GM18861 (cell line): ENCODE measurements at regions not wholly inside any gene's neighbourhood (a gene's known extent, or its start where the extent isn't known, plus 50 kb on each side); places are given as distances from the start of the nearest gene placed in this dataset.
"Not testable (repeated sequence)": the region's sequence is repeated elsewhere in the genome, so short reads cannot be mapped to it uniquely, and the experiment has no call there.

Experiments
- ATAC-seq: cut with Tn5 transposase; IDR thresholded peaks from one replicate; pipeline ENCODE4 v1.9.1; 2021; ENCODE audit not compliant: unreplicated experiment

DNA sequence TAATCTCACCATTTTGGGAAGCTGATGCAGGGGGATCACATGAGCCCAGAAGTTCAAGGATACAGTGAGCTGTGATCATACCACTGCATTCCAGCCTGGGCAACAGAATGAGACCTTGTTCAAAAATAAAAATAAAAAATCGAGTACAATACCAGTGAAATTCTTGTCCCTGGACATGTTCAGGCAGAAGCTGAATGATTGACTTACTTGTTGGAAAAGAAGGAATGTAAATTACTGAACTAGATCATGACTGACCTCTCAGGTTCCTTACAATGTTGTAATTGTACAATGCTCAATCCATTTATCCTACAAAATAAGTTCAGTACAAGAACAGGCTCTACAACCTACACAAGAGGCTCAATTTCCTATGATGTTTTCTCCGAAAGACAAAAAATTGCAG, 1010.4 kb downstream of the TLE1 start:
- ATAC-seq: no peak

DNA sequence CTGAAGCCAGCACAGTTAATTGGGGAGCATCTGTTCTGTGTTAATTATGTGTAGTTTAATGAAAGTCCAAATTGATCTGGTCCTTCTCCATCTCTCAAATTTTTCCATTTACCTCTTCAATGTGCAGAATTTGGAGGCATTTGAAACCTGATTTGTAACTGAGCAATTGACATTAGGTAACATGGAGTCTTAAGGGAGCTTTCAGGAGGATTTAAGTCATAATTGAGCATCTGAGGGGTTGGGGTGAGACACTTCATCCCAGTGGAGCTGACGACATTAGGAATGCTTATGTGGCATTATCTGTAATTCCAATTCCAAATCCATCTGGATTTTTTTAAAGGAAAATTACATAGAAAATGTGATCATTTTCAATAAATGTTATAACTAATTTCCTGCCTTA, 1015.9 kb downstream of the TLE1 start:
- ATAC-seq: no peak

DNA sequence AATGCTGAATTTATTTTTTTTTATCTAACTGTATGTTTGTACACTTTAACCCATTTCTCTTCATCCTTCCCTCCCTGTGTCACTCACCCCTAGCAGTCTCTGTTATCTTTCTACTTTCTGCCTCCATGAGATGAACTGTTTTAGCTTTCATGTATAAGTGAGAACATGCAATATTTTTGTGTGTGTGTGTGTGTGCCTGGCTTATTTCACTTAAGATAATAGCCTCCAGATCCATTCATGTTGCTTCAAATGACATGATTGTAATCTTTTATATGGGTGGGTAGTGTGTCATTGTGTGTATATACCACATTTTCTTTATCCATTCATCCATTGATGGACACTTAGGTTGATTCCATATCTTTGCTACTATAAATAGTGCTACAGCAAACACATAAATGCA, 1023.9 kb downstream of the TLE1 start:
- ATAC-seq: no peak

DNA sequence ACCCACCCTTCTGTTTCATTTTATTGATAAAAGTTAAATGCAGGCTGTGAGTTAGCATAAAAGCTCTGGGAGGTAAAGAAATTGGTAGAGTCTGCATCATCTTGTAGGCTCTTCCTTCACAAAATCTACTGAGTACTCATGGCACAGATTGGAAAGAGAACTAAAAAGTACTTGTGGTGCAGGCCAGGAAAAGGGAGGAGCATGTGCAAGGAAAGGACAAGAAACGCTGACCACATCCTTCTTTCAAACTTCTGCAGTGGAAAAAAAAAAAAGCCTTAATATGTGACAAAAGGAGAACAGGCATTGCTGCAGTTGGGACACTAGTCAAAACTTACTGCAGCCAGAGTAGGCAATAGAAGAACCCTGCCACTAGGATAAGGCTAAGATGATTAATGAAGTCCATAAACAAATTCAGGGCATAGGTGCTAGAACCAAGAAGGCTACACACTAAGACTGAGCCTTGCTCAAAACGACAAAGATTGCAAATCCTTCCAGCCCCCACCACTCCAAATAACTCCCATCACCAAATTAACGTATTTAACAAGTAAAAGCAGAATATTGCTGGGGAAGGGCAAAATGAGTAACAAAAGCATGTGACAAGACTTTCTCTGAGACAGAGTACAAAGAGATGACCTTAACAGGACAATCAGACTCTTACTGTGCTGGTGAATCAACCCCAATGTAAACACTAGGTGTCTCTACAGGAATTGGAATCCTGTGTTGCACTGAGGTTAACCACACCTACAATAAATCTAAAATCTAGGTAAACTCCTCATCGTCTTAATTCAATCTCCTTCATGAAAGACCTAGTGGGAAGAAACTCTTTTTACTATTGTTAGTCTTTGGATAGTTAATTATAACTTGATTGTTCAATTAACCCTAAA, 1024.8 kb downstream of the TLE1 start:
- no peak for ATAC-seq

- ATAC-seq: not testable (repeated sequence)
These were observed 1029.6 kb downstream of the TLE1 start for GRCh38 chr9:80659751-80660150.

- no peak for ATAC-seq
These were observed 1038.3 kb downstream of the TLE1 start for GRCh38 chr9:80651044-80651443.

- no peak for ATAC-seq
These were observed 1039.9 kb downstream of the TLE1 start for GRCh38 chr9:80649496-80649895.

DNA sequence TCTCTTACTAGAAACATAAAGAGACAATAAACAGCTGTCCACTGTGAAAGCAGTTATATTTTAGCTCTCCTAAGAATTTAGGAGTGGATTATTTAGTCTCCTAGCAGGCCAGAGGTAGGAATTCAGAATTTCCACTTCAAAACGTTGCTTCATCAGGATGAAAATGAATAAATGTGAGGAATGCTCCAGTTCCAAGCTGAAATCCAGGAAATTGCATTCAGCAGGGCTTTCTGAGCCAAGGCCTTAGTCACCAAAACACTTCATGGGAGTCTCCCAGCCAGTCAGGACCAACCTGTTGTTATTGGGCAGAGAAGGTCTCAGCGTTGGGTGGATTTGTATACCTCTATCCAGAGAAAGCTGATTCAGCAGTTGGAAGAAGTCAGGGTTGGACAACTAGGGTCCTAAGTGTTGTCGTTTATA, 1040.3 kb downstream of the TLE1 start:
- no peak for ATAC-seq

DNA sequence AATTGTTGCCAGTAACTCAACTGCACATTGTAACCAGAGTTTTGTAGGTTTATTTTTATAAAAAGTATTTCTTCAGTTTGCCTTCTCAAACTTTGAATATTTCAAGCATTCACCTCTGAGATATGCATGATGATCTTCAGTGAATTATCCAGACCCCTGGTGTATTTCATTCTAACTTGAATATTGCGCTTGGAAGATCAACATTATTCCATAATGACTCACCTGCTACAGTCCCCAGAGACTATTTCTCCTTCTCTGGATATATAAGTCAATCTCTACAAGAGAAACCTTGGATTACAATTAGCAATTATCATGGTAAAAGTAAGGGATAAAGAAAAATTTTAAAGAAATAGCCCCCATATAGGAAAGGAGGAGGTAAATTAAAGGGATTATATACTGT, 1041.0 kb downstream of the TLE1 start:
- no peak for ATAC-seq

DNA sequence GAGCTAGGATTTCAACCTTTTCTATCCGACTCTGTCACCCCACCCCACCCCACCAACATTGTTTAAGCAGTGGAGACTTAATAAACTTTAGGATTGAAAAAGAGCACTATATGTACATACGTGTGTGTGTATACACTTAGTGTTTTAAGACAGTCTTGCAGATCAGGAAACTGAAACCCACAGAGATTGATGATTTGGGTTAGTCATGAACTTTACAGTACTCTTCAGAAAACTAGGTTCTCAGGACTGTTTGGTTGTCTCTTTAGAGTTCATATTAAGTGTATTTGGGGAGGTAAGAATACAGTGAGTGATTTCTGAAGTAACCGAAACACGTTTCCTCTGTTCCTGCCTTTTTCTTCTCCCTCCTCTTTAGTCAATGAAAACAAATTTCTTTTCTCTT, 1043.1 kb downstream of the TLE1 start:
- ATAC-seq: no peak

DNA sequence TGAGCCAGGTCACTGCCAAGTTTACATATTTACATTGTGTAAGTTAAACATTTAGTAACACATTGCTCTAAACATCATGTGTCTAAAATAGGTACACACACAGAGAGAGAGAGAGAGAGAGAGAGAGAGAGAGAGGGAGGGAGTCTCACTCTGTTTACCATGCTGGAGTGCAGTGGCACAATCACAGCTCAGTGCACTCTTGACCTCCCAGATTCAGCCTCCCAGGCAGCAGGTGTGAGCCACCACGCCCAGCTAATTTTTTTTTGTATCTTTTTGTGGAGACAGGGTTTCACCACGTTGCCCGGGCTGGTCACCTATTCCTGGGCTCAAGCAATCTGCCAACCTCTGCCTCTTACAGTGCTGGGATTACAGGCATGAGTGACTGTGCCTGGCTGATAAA, 1045.3 kb downstream of the TLE1 start:
- ATAC-seq: no peak

- ATAC-seq: no peak
These were observed 1054.3 kb downstream of the TLE1 start for GRCh38 chr9:80635065-80635464.

DNA sequence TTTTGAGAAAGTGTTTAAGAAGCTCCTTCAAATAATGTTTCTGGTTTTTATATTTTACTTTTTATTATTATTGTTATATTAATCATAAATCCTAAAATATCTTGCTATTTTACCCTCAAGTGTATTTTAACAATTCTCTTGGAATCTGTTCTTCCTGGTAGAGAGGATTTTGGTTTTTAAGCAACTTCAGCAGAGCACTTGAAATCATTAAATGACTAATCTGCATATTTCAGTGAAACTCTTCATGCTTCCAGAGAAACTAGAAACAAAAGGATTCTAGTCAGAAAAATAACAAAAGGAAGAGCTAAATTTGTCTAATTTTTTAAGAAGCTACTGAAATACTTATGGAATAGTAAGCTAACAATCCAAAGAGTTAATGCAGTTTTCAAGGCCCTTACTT, 1057.3 kb downstream of the TLE1 start:
- ATAC-seq: no peak

DNA sequence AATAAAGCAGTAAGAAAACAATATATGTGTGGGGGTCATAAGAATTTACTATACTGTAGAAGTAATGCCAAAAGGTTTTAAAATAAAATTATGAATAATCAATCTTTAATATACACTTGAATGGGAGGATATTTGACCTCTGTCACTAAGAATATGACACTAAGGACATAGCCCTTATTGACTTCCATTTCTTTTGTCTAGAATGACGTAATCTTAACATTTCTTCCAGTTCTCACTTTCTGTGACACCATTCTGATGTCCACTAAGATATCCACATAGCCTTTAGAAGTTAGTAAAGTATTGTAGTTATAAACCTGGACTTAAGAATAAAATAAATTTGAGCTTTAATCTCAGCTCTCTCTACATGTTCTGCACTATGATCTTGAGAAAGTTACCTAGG, 1050.7 kb downstream of the TLE4 start:
- ATAC-seq: no peak

GRCh38 chr9:80619356-80619755, 1047.6 kb downstream of the TLE4 start:
- ATAC-seq: no peak

DNA sequence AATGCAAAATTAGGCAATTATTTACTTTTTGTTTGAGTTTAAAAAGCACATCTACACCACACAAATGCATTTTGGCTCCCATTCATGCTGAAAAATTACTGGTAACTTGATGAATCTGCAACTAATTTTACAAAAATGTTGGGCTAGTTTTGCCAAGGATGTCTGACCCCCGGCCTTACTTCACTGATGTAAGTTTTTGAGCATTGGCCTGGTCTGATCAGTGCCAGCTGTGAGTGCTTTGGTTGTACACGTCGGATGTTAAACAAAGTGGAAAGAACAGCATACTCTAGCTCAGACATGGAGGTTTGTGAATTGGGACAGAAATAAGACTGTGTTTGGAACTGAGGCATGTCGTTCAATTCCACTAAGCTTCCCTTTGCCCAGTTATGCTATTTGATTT, 1044.2 kb downstream of the TLE4 start:
- no peak for ATAC-seq

DNA sequence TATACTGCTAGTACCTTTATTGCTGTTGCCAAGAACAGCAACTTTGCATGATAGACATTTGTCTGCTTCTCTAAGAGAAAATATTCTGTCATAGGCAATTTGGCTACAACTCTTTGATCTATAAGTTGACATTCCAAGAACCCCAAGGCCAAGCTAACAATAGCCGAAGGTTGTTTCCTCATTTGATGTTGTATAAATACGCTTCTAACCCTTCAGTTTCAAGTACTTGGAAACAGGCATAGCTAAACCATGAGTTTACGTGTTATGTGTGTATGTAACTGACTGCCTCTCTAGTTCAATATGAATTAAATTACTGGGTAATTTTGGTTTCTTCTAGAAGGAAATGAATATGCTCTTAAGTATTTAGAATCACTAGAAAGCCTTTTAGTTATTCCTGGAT, 1034.0 kb downstream of the TLE4 start:
- no peak for ATAC-seq

DNA sequence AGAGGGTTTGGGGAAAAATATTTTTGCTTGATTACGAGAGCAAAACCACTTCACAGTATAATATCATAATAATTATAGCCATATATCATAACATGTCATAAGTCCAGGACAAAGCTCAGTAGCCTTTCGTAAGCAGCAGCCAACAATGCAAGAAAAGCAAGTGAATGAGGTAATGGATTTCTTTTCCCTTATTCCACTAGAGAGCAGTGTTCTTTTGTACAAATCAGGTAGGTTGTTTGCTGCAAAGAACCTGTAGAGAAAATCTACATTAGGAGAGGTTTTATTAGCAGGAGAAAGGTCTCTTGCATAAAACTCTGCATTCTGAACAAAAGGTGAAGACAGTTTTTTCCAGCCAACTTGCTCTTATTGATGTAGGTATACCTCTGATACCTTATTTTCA, 1033.4 kb downstream of the TLE4 start:
- ATAC-seq: no peak

GRCh38 chr9:80602291-80602690, 1030.5 kb downstream of the TLE4 start:
- ATAC-seq: no peak

GRCh38 chr9:80596579-80596978, 1024.8 kb downstream of the TLE4 start:
- no peak for ATAC-seq

- ATAC-seq: no peak
These were observed 1023.4 kb downstream of the TLE4 start for GRCh38 chr9:80595192-80595591.

- ATAC-seq: no peak
These were observed 1020.6 kb downstream of the TLE4 start for GRCh38 chr9:80592413-80592812.

DNA sequence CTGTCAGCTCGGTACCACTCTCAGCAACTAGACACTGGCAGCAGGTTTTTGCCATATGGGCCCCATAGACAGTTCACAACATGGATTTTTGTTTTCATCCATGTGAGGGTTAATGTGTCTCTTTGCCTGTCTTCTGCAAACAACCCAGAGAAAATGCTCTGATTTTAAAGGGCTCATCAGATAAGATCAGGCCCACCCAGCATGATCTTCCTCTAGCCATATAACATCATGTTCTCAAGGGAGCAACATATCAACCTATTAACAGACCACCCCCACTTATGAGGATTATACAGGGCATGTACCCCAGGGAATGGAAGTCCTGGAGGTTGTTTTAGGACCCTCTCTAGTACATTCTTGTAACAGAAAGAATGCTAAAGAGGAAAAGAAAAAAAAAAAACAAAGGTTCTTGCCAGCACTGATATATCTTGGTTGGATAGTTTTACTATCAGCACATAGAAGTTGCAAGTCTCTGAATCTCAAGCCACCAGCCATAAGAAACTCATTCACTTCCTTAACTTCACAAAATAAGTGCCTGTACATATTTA, 1015.1 kb downstream of the TLE4 start:
- ATAC-seq: no peak
